ENCODE measurements at regions not wholly inside any gene's neighbourhood (a gene's known extent, or its start where the extent isn't known, plus 50 kb on each side); places are given as distances from the start of the nearest gene placed in this dataset.

DNA sequence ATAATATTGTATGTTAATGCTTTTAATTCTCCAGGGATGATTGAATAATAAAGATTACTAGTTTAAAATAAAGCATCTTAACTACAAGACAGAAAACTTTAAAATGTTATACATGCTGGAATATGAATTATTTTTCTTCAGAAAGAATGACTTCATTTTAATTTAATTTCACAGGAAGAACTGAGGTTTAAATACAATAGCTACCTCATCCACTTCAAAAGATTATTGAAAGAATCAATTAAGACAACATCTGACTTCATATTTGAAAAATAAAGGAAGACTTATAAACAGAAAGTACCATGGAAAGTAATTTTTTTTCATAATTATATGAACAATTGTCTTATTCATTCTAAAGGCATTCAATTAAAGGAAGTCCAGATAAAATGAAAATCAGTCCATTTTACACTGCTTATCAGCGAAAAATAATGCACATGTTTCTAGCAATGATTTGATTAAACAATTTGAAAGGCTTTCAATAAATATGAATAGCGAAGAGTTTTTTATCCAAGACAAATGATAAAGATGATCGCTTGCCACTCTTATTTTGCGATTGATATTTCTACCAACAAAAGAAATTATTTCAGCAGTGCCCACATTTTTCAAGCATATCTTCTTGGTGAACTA is 368.5 kb upstream of the OPRM1 start:
- no peaks in the 10 kb centered on the region for H3K27me3 Mint-ChIP-seq
- DNase-seq, result no peak
- H3K9me3 Mint-ChIP-seq, result no peaks in the 10 kb centered on the region
- H3K4me1 Mint-ChIP-seq, result no peaks in the 10 kb centered on the region
- no peak overlapping the region for H3K27ac Mint-ChIP-seq
- no peak overlapping the region for H3K4me3 Mint-ChIP-seq
- no peaks in the 10 kb centered on the region for H3K36me3 Mint-ChIP-seq

DNA sequence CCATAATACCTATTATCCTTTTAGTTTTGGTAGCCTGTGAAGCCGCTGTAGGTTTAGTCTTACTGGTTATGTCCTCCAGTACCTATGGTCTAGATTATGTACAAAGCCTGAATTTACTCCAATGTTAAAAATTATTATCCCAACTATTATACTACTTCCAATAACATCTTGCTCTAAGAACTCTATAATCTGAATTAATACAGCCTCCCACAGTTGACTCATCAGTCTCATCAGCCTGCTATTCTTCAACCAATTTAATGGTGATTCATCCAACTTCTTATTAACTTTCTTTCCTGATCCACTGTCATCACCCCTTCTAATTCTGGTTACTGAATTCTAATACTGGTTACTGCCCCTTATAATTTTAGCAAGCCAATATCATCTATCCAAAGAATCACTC is 370.3 kb upstream of the OPRM1 start:
- Mint-ChIP-seq H3K36me3 (no peaks in the 10 kb centered on the region), H3K9me3 (no peaks in the 10 kb centered on the region), H3K27me3 (no peaks in the 10 kb centered on the region), H3K4me3 (no peak overlapping the region), H3K4me1 (no peaks in the 10 kb centered on the region), H3K27ac (no peak overlapping the region)
- DNase-seq, result no peak

DNA sequence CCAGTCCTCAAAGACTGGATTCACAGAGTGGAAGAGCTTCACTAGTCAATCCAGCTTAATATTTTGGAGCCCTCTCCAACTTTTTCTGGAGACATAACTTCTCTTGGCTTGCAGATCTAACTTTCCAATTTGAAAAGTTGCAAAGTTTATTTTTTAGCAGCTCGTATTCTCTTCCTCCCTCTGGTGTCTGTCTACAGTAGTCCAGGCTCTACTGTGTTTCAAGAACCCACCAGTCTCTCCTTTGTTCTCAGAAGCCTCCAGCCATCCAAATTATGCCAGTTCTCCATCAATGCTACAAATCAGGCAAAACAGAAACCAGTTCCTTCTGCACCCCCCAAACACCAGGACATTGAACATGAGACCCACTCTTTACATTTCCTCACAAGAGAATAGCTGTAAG is 376.1 kb upstream of the OPRM1 start:
- Mint-ChIP-seq H3K36me3 (no peaks in the 10 kb centered on the region), H3K27ac (no peak overlapping the region), H3K9me3 (no peaks in the 10 kb centered on the region), H3K4me1 (no peaks in the 10 kb centered on the region), H3K27me3 (no peaks in the 10 kb centered on the region), H3K4me3 (no peak overlapping the region)
- no peak for DNase-seq

DNA sequence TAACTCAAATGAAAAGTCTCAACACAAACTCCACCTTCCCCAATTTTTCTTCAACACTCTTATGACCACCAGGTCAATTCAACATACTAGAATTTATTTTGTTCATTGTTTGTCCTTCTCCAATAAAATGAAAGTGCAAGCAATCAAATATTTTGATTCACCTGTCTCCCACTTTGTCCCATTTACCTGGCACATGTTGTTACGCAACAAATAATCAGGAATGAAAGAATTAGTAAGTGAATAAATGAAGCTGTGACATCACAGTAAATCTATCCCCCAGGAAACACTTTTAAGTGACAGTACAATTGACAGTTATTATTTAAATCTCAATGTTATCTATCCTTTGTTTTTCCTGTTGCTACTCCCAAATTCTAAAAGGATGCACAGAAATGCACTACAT is 393.7 kb upstream of the OPRM1 start:
- no peak overlapping the region for H3K27ac Mint-ChIP-seq
- no peaks in the 10 kb centered on the region for H3K27me3 Mint-ChIP-seq
- no peak for DNase-seq
- H3K4me3 Mint-ChIP-seq, result no peak overlapping the region
- H3K36me3 Mint-ChIP-seq, result no peaks in the 10 kb centered on the region
- H3K4me1 Mint-ChIP-seq, result no peaks in the 10 kb centered on the region
- no peaks in the 10 kb centered on the region for H3K9me3 Mint-ChIP-seq

DNA sequence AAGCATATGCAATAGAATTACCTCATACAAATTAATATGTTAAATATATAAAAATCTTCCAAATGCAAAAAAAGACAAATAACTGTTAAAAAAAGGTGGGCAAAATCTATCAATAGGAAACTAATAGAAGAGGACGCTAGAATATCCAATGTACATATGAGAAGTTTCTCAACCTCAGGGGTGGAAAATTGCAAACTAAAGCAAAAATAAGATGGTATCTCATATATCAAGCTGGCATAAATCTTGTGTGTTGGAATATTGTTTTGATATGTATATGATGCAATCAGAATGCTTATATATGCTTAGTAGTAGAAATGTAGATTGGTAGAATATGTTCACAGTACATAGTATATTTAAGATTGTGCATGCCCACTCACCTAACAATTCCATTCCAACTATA is 395.0 kb upstream of the OPRM1 start:
- Mint-ChIP-seq H3K36me3 (no peaks in the 10 kb centered on the region), H3K27ac (no peak overlapping the region), H3K9me3 (no peaks in the 10 kb centered on the region), H3K4me1 (no peaks in the 10 kb centered on the region), H3K4me3 (no peak overlapping the region), H3K27me3 (no peaks in the 10 kb centered on the region)
- DNase-seq, result no peak

DNA sequence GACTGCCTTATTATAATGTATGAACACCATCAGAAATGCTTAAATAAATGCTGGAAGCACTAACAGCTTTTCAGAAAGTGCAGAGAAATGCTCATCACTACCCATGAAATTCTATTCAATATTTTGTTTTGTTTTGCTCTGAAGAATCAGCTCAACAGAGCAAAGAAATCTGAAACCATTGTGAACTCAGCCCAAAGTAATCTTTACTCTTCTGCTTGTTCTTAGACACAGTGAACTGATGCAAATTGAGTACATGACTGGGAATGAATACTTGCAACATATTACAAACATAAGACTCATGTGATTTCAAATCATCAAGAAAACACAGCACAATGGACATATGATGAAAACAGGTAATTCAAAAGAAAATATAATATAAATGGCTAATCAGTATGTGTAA is 404.6 kb upstream of the OPRM1 start:
- no peak for DNase-seq
- Mint-ChIP-seq H3K4me1 (no peaks in the 10 kb centered on the region), H3K36me3 (no peaks in the 10 kb centered on the region), H3K27me3 (no peaks in the 10 kb centered on the region), H3K27ac (no peak overlapping the region), H3K4me3 (no peak overlapping the region), H3K9me3 (peaks cover 7% of the 10 kb centered on the region)

DNA sequence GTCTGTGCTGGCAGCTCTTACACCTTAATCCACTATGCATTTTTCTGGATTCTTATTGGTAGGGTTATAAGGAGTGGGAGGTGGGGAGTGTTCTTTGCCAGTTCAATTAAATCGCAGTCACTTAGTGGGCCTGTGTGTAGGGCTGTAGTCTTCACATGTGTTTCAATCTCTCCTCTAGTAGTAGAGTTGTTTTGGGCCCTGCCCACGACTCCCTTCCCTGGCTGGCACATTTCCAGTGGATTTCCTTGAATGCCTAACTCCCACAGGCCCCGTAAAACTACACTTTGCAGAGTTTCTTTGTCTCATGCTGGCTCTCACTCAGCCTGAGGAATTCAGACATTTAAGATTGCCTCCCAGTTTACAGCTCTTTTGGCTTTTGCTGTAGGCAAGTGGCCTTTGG is 414.0 kb upstream of the OPRM1 start:
- Mint-ChIP-seq H3K36me3 (no peaks in the 10 kb centered on the region), H3K27me3 (no peaks in the 10 kb centered on the region), H3K4me1 (no peaks in the 10 kb centered on the region), H3K9me3 (peaks cover 2% of the 10 kb centered on the region), H3K4me3 (no peak overlapping the region), H3K27ac (no peak overlapping the region)
- no peak for DNase-seq

DNA sequence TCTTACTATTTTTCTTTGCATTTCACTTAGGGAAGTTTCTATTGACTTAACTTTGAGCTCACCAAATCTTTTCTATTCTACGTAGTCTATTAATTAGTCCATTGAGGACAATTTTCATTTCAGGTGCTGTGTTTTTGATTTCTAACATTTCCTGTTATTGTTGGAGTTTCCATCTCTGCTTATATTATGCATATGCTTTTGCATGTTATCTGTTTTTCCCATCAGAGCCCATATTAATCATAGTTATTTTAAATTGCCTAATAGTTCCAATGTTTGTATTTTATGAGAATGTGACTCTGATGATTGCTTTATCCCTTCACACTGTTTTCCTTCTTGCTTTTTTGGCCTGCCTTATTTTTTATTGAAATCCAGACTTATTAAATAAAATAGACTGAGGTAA is 414.5 kb upstream of the OPRM1 start:
- H3K27me3 Mint-ChIP-seq, result no peaks in the 10 kb centered on the region
- H3K9me3 Mint-ChIP-seq, result peaks cover 2% of the 10 kb centered on the region
- H3K4me3 Mint-ChIP-seq, result no peak overlapping the region
- H3K4me1 Mint-ChIP-seq, result no peaks in the 10 kb centered on the region
- DNase-seq, result no peak
- H3K27ac Mint-ChIP-seq, result no peak overlapping the region
- H3K36me3 Mint-ChIP-seq, result no peaks in the 10 kb centered on the region

DNA sequence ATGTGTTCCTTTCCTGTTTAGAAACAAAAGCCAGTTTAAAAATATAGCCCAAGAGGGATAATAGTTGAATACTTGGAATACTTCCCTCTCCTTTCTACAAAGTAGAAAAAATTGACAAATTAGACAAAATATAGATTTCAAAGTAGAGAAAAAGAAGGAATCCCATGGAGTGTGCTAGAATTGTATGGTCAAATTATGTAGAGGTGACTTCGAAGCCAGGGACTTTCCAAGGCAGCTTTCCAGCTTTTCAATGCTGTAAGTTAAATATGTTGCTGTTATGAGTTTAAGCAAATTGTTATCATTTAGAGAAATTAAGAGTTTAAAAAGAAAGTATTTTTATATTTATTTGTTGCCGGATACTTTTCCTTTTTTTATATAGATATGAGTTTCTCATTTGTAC is 415.5 kb upstream of the OPRM1 start:
- no peak overlapping the region for H3K27ac Mint-ChIP-seq
- DNase-seq, result no peak
- no peaks in the 10 kb centered on the region for H3K27me3 Mint-ChIP-seq
- no peaks in the 10 kb centered on the region for H3K36me3 Mint-ChIP-seq
- H3K4me3 Mint-ChIP-seq, result no peak overlapping the region
- no peaks in the 10 kb centered on the region for H3K4me1 Mint-ChIP-seq
- H3K9me3 Mint-ChIP-seq, result peaks cover 2% of the 10 kb centered on the region

DNA sequence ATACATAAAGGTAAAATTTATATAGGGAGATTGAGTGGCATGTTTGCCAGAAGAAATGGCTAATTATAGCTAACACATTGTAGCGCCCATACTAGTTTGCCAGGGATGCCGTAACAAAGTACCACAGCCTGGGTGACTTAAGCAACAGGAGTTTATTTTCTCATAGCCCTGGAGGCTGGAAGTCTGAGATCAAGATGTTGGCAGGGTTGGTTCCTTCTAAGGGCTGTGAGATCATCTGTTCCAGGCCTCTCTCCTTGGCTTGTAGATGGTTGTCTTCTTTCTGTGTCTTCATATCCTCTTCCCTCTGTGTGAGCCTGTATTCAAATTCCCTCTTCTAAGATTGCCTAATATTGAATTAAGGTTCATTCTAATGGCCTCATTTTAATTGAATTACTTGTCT is 417.5 kb upstream of the OPRM1 start:
- Mint-ChIP-seq H3K9me3 (peaks cover 2% of the 10 kb centered on the region), H3K4me1 (no peaks in the 10 kb centered on the region), H3K27me3 (no peaks in the 10 kb centered on the region), H3K27ac (no peak overlapping the region), H3K36me3 (no peaks in the 10 kb centered on the region), H3K4me3 (no peak overlapping the region)
- no peak for DNase-seq

DNA sequence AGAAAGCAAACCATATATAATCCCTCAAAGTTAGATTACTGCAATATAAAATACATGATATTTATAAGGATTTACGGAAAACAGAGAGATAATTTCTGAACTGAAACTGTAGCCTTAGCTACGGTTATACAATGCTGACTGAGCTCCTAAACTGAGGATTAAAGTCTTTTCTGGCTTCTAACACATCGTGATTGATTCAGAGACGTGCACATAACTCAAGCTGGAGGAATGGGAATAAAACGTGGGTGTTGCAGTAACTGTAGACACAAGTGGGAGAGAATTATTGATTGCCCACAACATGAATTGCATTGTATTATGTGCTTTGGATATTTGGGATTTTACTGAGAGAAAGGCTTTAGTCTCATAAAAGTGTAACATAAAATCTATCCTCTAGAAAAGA is 418.0 kb upstream of the OPRM1 start:
- Mint-ChIP-seq H3K4me3 (no peak overlapping the region), H3K4me1 (no peaks in the 10 kb centered on the region), H3K9me3 (peaks cover 2% of the 10 kb centered on the region), H3K27me3 (no peaks in the 10 kb centered on the region), H3K36me3 (no peaks in the 10 kb centered on the region), H3K27ac (no peak overlapping the region)
- no peak for DNase-seq

DNA sequence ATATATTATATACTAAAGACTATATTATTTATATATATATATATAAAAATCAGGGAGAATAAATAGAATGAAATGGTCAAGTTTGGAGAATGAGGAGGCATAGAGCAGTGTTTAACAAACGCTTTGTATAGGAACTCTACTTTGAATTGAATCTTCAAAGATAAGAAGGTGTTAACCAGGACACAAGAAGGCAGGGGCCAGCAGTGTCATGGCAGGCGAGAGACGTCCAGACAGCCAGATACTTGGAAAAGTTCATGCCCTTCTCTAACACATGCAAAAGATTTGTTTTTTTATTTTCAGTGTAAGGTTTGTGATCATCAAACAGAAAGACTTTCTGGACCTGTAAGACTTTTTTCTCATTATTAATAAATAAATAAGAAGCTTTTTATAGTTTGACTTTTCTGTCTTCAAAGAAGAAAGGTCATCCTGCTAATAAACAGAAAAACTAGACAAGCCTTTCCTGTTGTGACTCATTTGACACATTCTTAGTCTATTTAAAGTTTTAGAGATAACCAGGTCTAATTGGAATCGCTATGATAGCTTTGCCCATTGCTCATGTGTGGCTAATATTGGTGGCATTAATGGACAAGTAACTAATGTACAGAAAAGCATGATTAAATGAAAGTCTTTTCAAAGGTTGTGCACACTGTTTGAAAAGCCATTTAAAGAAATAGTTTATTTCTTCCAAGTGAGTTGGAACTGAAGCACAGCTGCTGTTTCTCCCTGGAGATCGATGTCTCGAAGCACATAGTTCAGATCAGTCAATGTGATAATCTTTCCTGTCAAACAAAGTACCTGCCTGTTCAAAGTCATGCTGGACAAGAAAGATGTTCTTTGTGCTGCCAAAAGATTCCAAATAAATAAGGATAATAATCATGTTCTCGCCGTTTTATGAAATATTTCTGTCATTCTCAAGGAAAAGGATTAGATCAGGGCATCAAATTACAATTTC is 420.4 kb upstream of the OPRM1 start:
- Mint-ChIP-seq H3K9me3 (no peaks in the 10 kb centered on the region), H3K4me3 (no peak overlapping the region), H3K27me3 (no peaks in the 10 kb centered on the region), H3K4me1 (no peaks in the 10 kb centered on the region), H3K36me3 (no peaks in the 10 kb centered on the region), H3K27ac (no peak overlapping the region)
- no peak for DNase-seq

DNA sequence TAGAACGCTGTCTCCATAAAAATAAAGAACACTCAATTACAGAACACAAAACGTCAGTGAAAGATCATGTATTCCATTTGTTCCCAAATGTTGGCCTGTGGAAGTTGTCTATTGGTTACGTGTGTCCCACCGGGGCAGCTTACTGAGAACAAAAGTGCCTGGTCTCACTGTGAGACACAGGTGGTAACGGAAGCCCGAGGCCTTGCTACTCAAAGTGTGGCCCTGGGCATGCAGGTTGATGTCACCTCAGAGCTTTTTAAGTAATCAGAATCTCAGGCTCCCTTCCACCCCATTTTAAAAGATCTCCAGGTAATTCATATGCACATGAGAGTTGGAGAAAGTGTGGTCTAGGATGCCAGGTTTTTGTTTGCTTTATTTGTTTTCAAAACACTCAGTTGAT is 422.5 kb upstream of the OPRM1 start:
- H3K4me1 Mint-ChIP-seq, result no peaks in the 10 kb centered on the region
- no peaks in the 10 kb centered on the region for H3K27me3 Mint-ChIP-seq
- H3K27ac Mint-ChIP-seq, result no peak overlapping the region
- no peak for DNase-seq
- no peaks in the 10 kb centered on the region for H3K36me3 Mint-ChIP-seq
- no peaks in the 10 kb centered on the region for H3K9me3 Mint-ChIP-seq
- H3K4me3 Mint-ChIP-seq, result no peak overlapping the region

DNA sequence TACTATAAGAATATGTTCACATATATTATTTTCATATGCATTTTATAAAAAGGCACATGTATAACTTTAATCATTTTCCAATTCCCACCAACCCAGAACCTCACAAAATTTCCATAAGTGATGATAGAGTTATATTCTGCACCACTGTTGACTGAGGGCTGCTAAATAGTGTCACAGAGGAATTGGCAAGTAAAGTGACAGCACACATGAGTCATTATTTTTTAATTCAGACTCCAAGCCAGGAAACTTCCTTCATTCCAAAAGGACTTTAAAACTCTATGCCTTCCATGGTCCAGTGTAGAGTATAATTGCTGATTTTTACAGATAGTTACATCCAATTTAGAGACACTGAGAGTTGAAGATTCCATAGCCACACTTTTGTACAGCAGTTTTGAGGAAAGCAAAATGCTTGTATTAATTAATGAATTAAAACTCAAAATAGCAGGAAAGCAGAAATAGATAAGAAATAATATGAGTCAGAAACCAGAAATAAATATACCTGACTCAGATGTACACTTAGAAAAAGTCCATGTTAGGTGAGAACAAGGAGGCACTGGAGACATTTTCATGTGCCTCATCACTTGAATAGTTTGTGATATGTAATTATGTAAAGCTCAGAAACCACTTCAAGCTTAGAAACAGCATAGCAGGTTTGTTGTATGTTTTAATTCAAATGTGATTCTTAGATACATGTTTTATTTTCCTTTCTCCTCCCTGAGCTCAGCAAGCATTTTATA is 425.2 kb upstream of the OPRM1 start:
- H3K9me3 Mint-ChIP-seq, result no peaks in the 10 kb centered on the region
- H3K4me1 Mint-ChIP-seq, result no peaks in the 10 kb centered on the region
- no peaks in the 10 kb centered on the region for H3K27me3 Mint-ChIP-seq
- no peaks in the 10 kb centered on the region for H3K36me3 Mint-ChIP-seq
- no peak overlapping the region for H3K27ac Mint-ChIP-seq
- no peak for DNase-seq
- no peak overlapping the region for H3K4me3 Mint-ChIP-seq

DNA sequence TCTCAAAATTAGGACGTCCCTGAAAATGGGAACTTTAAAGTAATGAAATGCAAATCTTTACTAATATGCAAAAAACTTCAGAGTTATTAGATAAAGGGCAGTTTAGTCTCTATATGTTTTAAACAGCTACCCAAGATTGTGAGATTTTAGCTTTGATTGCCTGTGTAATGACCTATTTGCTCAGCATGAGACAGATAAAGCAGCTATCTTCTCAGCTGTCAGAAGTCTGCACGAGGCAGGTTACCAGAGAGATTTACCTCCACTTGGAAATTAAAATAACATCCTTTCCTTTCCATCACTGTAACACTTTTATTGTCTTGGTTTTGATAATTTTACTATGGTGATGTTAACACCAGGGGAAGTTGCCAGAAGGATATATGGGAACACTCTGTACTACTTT is 436.6 kb upstream of the OPRM1 start:
- no peaks in the 10 kb centered on the region for H3K9me3 Mint-ChIP-seq

More for the DNA sequence above, 436.6 kb upstream of the OPRM1 start:
- no peaks in the 10 kb centered on the region for H3K4me1 Mint-ChIP-seq
- no peak overlapping the region for H3K4me3 Mint-ChIP-seq
- DNase-seq, result no peak
- no peak overlapping the region for H3K27ac Mint-ChIP-seq
- H3K36me3 Mint-ChIP-seq, result no peaks in the 10 kb centered on the region
- H3K27me3 Mint-ChIP-seq, result no peaks in the 10 kb centered on the region
